SU-DHL-6 (cell line): ENCODE measurements at regions not wholly inside any gene's neighbourhood (a gene's known extent, or its start where the extent isn't known, plus 50 kb on each side); places are given as distances from the start of the nearest gene placed in this dataset.

Experiments used
- H2AFZ ChIP-seq: fragments of 200-600 bp; sonication (generic); 2 replicates; pipeline ENCODE4 v1.6.1; 2014; ENCODE audit warnings: low read depth, mild to moderate bottlenecking, moderate library complexity, mixed read lengths, antibody characterized with exemption, low read length; ENCODE audit not compliant: severe bottlenecking
- H3F3A ChIP-seq: fragments of 200-600 bp; shearing (Covaris generic); 2 replicates; pipeline ENCODE4 v1.6.0; 2016; ENCODE audit warnings: antibody characterized with exemption, mild to moderate bottlenecking; ENCODE audit not compliant: insufficient read depth
- H3K27ac ChIP-seq: fragments of 200-600 bp; sonication (generic); 2 replicates; pipeline ENCODE4 v1.5.1; 2016; ENCODE audit warnings: low read depth, mild to moderate bottlenecking, low read length, moderate library complexity, mixed read lengths
- H3K27me3 ChIP-seq: fragments of 200-600 bp; sonication (generic), shearing (Covaris generic); 2 replicates; pipeline ENCODE4 v1.6.0; 2014; ENCODE audit warnings: mild to moderate bottlenecking, low read length
- H3K36me3 ChIP-seq: fragments of 200-600 bp; sonication (generic); 2 replicates; pipeline ENCODE4 v1.6.1; 2014; ENCODE audit warnings: mild to moderate bottlenecking, low read length, mixed read lengths
- H3K4me2 ChIP-seq: fragments of 300-600, 200-600 bp; shearing (Covaris generic), sonication (generic); 2 replicates; pipeline ENCODE4 v1.6.0; 2014; ENCODE audit warnings: low read length, low read depth, mild to moderate bottlenecking; ENCODE audit not compliant: poor library complexity, severe bottlenecking
- H3K4me3 ChIP-seq: fragments of 200-600 bp; sonication (generic); 2 replicates; pipeline ENCODE4 v1.5.1; 2014; ENCODE audit warnings: antibody characterized with exemption, low read length, mild to moderate bottlenecking, mixed read lengths; ENCODE audit not compliant: insufficient read depth, poor library complexity, severe bottlenecking
- H3K79me2 ChIP-seq: fragments of 200-600 bp; sonication (generic); 2 replicates; pipeline ENCODE4 v1.6.1; 2014; ENCODE audit warnings: mild to moderate bottlenecking, low read length, moderate library complexity; ENCODE audit not compliant: insufficient read depth
- H3K9ac ChIP-seq: fragments of 200-600 bp; sonication (generic); 2 replicates; pipeline ENCODE4 v1.7.0; 2014; ENCODE audit warnings: mild to moderate bottlenecking, low read length
- H3K9me2 ChIP-seq: fragments of 200-600 bp; sonication (generic); replicated peaks from 2 replicates; pipeline ENCODE4 v1.6.1; 2014; ENCODE audit warnings: low read length; ENCODE audit not compliant: insufficient read depth
- H3K9me3 ChIP-seq: fragments of 200-600 bp; sonication (generic); 2 replicates; pipeline ENCODE4 v1.6.1; 2014; ENCODE audit warnings: low read length, mixed read lengths; ENCODE audit not compliant: insufficient read depth
- H4K20me1 ChIP-seq: fragments of 200-600 bp; sonication (generic); 2 replicates; pipeline ENCODE4 v1.6.1; 2014; ENCODE audit warnings: low read depth, mild to moderate bottlenecking, antibody characterized with exemption, low read length, moderate library complexity, mixed read lengths
- EZH2phosphoT487 ChIP-seq: fragments of 200-600 bp; sonication (generic), shearing (Covaris generic); conservative IDR thresholded peaks from 2 replicates; pipeline ENCODE4 v1.6.1; 2018; ENCODE audit warnings: mild to moderate bottlenecking, antibody characterized with exemption, low read length, moderate library complexity, mixed read lengths
- TF ChIP-seq, protein P1 (sequence below): fragments of 200-600 bp; sonication (generic); IDR thresholded peaks from one replicate; pipeline ENCODE4 v1.5.1; 2017; ENCODE audit warnings: antibody characterized with exemption, mild to moderate bottlenecking, low read length, moderate library complexity; ENCODE audit not compliant: insufficient read depth, poor library complexity, severe bottlenecking

GRCh38 chr1:30328401-30329262 is 394.8 kb downstream of the MATN1 start:
- no peak overlapping the region for H3K4me3 ChIP-seq
- H3K27me3 ChIP-seq, result 0 out of 2 replicates have a peak, but pooled peaks cover 3% of the 10 kb centered on the region
- H3K9me3 ChIP-seq, result no peaks in the 10 kb centered on the region
- TF ChIP-seq EZH2phosphoT487, result no peak
- TF ChIP-seq, protein P1, sequence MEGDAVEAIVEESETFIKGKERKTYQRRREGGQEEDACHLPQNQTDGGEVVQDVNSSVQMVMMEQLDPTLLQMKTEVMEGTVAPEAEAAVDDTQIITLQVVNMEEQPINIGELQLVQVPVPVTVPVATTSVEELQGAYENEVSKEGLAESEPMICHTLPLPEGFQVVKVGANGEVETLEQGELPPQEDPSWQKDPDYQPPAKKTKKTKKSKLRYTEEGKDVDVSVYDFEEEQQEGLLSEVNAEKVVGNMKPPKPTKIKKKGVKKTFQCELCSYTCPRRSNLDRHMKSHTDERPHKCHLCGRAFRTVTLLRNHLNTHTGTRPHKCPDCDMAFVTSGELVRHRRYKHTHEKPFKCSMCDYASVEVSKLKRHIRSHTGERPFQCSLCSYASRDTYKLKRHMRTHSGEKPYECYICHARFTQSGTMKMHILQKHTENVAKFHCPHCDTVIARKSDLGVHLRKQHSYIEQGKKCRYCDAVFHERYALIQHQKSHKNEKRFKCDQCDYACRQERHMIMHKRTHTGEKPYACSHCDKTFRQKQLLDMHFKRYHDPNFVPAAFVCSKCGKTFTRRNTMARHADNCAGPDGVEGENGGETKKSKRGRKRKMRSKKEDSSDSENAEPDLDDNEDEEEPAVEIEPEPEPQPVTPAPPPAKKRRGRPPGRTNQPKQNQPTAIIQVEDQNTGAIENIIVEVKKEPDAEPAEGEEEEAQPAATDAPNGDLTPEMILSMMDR, result no peak
- H3K9me2 ChIP-seq, result no peaks in the 10 kb centered on the region
- H3K27ac ChIP-seq, result no peak overlapping the region
- no peaks in the 10 kb centered on the region for H4K20me1 ChIP-seq
- no peak overlapping the region for H2AFZ ChIP-seq
- no peaks in the 10 kb centered on the region for H3K36me3 ChIP-seq
- H3K79me2 ChIP-seq, result no peaks in the 10 kb centered on the region
- H3K4me2 ChIP-seq, result no peak overlapping the region
- H3F3A ChIP-seq, result no peaks in the 10 kb centered on the region
- H3K9ac ChIP-seq, result no peak overlapping the region

- Histone ChIP-seq H3K27me3 (0 out of 2 replicates have a peak, but pooled peaks cover 3% of the 10 kb centered on the region), H3K9me2 (no peaks in the 10 kb centered on the region), H3K4me3 (no peak overlapping the region), H3K36me3 (no peaks in the 10 kb centered on the region), H3K79me2 (no peaks in the 10 kb centered on the region), H2AFZ (no peak overlapping the region), H4K20me1 (no peaks in the 10 kb centered on the region), H3K9ac (no peak overlapping the region), H3K9me3 (no peaks in the 10 kb centered on the region), H3K4me2 (no peak overlapping the region), H3K27ac (no peak overlapping the region), H3F3A (no peaks in the 10 kb centered on the region)
- no peak for TF ChIP-seq EZH2phosphoT487
- TF ChIP-seq, protein P1, result no peak
These were observed 395.4 kb downstream of the MATN1 start for GRCh38 chr1:30328100-30328370.

DNA sequence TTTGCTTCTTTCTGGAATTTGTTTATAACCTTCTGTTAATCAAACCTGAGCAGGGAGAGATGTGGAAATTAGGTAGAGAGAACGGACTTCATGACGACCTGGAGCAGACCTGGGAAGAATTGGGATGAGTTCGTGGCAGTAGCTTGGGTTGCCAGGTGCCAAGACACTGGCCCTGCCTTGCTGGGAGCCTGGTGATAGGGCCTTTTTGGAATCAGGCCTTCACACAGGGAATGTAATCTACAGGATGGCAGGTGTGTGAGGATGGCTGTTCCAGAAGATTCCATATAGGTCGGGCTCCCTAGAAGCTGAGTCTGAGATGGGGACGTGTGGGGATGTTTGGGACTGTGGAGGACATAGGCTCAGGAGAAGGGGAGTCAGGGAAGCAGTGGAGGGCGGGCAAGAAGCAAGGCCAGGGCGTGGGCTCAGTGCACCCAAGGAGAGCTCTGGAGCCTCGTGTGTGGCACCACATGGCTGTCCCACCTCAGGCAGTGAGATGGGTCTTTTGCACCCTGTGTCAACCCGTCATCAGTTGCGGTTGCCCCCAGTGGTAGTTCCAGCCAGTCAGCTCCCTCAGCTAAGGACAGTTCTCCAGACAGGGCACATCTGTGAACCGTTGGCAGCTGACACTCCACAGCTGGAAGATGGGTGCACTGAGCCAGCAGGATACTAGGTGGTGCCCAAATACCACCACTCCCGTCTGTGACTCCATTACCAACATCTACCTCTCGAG is 395.9 kb downstream of the MATN1 start:
- H3K9me2 ChIP-seq, result no peaks in the 10 kb centered on the region
- no peaks in the 10 kb centered on the region for H3K79me2 ChIP-seq
- H3K27ac ChIP-seq, result no peak overlapping the region
- no peaks in the 10 kb centered on the region for H3F3A ChIP-seq
- H4K20me1 ChIP-seq, result no peaks in the 10 kb centered on the region
- H3K9ac ChIP-seq, result no peak overlapping the region
- no peaks in the 10 kb centered on the region for H3K36me3 ChIP-seq
- H3K4me3 ChIP-seq, result no peak overlapping the region
- H3K9me3 ChIP-seq, result no peaks in the 10 kb centered on the region
- TF ChIP-seq EZH2phosphoT487, result no peak
- TF ChIP-seq, protein P1, result no peak
- H3K4me2 ChIP-seq, result no peak overlapping the region
- H2AFZ ChIP-seq, result no peak overlapping the region
- 0 out of 2 replicates have a peak, but pooled peaks cover 3% of the 10 kb centered on the region for H3K27me3 ChIP-seq
